IMR-90 (cell line): ENCODE measurements at regions not wholly inside any gene's neighbourhood (a gene's known extent, or its start where the extent isn't known, plus 50 kb on each side); places are given as distances from the start of the nearest gene placed in this dataset.

Source experiments
- FOS ChIP-seq: fragments of 150-350 bp; IDR thresholded peaks from 2 replicates; pipeline ENCODE4 v1.6.1; 2016; ENCODE audit warnings: low read depth, low read length
- MAFK ChIP-seq: IDR thresholded peaks from 2 replicates; pipeline ENCODE4 v1.6.1; 2012; ENCODE audit warnings: low read depth, low read length, improper control_type of control experiment
- RFX5 ChIP-seq: IDR thresholded peaks from 2 replicates; pipeline ENCODE4 v1.8.0; 2012; ENCODE audit warnings: low read depth, mild to moderate bottlenecking, low read length, moderate library complexity
- TF ChIP-seq, protein P1 (sequence below): conservative IDR thresholded peaks from 2 replicates; pipeline ENCODE4 v1.5.1; 2012; ENCODE audit warnings: mild to moderate bottlenecking, low read depth, low read length, improper control_type of control experiment

DNA sequence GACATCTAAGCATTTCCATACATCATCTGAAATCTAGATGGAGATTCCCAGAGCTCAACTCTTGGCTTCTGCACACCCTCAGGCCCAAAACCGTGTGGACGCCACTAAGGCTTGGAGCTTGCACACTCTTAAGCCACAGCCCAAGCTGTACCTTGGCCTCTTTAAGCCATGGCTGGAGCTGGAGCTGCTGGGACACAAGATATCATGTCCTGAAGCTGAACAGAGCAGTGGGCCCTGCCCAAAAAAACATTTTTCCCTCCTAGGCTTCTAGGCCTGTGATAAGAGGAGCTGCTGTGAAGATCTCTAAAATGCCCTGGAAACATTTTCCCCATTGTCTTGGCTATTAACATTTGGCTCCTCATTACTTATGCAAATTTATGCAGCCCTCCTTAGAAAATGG, 188.7 kb upstream of the MBNL1 start:
- TF ChIP-seq, protein P1, sequence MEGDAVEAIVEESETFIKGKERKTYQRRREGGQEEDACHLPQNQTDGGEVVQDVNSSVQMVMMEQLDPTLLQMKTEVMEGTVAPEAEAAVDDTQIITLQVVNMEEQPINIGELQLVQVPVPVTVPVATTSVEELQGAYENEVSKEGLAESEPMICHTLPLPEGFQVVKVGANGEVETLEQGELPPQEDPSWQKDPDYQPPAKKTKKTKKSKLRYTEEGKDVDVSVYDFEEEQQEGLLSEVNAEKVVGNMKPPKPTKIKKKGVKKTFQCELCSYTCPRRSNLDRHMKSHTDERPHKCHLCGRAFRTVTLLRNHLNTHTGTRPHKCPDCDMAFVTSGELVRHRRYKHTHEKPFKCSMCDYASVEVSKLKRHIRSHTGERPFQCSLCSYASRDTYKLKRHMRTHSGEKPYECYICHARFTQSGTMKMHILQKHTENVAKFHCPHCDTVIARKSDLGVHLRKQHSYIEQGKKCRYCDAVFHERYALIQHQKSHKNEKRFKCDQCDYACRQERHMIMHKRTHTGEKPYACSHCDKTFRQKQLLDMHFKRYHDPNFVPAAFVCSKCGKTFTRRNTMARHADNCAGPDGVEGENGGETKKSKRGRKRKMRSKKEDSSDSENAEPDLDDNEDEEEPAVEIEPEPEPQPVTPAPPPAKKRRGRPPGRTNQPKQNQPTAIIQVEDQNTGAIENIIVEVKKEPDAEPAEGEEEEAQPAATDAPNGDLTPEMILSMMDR: no peak
- no peak for TF ChIP-seq MAFK
- no peak for TF ChIP-seq RFX5
- no peak for TF ChIP-seq FOS
